HG03108 (cell line): ENCODE measurements at regions not wholly inside any gene's neighbourhood (a gene's known extent, or its start where the extent isn't known, plus 50 kb on each side); places are given as distances from the start of the nearest gene placed in this dataset.
A peak's percentile ranks its signal among the peaks of the same experiment; 100 is the strongest.

Experiments used
- ATAC-seq: cut with Tn5 transposase; IDR thresholded peaks from one replicate; pipeline ENCODE4 v1.9.1; 2021; ENCODE audit warnings: moderate library complexity; ENCODE audit not compliant: unreplicated experiment

- ATAC-seq = no peak
Measured at GRCh38 chr12:65596514-65597091, 227.7 kb upstream of the HMGA2 start.

- ATAC-seq = no peak
Measured at GRCh38 chr12:65597527-65597926, 226.8 kb upstream of the HMGA2 start.

- ATAC-seq = no peak
Measured at GRCh38 chr12:65598688-65599087, 225.6 kb upstream of the HMGA2 start.

GRCh38 chr12:65602253-65602609 is 222.1 kb upstream of the HMGA2 start:
- ATAC-seq = no peak

DNA sequence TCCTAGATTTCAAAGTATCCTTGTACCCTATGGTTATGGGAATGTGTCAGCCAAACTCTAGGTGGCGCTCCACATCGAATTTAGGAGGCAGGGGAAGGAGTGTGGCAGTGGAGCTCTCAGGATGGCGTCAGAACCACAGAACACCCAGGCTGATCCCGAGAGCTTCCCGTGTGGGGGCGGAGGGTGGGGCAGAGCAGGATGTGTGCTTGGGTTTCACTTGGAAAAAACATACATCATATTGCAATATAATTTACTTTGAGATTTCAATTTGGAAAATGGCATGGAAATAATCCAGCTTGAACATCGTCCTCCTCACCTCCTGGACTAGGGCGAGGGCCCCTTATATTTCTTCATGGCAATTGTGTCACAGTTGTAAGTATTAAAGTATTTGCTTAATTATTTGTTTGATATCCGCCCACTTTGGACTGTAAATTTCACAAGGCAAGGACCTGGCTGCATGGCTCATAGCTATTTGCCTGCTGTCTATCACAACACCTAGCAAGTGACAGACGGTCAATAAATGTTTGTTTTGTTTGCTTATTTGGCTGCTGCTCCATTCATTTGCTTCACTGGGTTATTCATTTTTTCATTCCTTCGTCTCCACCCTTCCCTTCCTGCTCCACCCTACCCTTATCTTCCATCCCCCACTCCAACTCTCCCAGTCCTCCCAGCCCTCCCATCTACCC is 221.5 kb upstream of the HMGA2 start:
- peak; percentile 56 for ATAC-seq

GRCh38 chr12:65603438-65604351 is 220.6 kb upstream of the HMGA2 start:
- no peak for ATAC-seq

DNA sequence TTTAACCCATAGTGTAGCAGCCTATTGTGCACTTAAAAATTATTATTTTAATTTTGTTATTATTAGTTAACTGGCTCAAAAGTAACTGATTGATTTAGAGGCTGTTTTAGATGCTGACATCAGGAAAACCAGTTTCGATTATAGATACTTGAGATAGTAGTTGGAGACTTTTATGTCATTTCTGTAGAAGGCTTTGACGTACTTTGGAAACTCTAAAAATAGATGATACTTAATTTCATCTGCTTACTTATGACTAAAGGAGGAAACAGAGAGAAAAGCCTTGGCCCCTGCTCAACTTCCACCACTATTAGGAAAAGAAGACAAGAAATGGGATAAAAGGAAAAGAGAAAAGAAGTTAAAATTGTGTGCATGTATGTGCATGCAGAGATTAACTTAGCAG is 219.3 kb upstream of the HMGA2 start:
- no peak for ATAC-seq

DNA sequence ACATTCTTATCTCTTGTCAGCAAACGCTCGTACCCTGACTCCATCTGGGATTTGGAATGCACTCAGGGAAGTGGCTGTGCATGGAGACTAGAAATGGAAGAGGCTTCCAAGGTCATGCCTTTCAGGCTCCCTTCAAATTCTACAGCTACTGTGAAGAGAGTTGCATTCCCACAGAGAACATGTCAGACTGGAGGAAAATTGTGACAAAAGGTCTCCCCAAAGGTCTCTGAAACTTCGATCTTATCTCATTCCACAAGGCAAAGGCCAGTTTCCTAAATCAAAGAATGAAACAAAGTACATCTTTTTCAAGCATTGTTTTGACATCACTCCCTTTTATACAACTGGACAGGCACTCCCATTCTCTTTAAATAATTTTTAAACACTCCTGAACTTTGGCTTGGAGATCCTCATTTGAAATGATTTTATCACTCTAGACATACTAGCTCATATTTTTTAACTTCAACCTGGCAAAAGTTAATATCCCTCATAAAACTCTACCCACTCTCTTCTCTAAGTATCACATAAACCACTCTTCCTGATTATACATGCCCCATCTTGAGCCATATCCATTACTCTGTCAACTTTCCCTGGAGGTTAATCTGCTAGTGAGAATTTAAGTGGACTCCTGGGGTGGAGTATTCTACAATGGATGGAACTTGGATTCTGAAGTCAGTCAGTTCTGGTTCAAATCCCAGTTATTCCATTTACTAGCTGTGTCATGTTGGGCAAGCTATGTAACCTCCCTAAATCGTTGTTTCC is 218.1 kb upstream of the HMGA2 start:
- ATAC-seq = no peak

DNA sequence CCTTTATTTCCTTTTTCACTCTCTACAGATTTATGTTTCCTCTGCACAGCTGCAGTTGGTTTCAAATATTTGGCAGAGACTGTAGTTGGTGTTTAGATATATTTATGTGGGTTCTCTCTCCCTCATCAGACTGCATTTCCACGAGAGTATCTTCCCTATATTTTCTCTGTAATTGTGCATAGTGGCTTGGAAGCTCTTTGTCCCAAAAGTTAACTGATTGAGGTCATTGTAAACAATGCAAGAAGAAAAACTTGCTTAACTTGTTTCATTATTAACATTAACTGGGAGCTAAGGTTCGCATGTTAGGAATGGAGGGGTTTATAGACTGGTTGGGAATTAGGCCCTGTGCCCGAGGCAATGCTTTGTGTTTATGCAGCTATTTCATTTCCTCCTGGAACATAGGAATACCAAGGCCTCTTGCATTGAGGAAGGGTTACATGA is 216.9 kb upstream of the HMGA2 start:
- ATAC-seq = no peak

DNA sequence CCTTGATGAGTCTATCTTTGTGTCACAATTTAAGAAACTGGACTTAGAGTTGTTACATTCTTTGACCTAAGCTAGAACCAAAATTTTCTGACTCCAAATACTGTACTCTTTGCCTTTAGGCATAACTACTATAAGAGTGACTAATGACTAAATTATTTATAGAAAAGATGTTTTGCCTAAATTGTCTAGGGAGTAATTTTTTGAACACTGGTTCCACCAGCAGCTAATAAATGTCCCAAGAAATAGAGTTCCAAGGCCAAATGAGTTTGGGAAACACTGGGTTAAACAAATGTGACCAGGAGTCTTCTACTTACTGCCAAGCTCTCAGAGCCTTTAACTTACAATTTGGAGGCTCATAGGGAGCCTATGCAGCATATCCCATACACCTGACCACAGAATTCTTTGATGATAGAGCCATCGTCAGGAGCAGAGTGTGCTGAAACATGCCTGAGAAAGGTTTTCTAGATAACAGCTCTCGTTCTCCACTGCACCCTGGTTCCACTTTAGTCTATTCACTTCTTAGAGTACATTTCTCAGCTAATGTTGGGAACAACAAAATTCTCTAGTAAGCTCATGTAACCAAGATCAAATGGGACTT is 215.9 kb upstream of the HMGA2 start:
- no peak for ATAC-seq

DNA sequence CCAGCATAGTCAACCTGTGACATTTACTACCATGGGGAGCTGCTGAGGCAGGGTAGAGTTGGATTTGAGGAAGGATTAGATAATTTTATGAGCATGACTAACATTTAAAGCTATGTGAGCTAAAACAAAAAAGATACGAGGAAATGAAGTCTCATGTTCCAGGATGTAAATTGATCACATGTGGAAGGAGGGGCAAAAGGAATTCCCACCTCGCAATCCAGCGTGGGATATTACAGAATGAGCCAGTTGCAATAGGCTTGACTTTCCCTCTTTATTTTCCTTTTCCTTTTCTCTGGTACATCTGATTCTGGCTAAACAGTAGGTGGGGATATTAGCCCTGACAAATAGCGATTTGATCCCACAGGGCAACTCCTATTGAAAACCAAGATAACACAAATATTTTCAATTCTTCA is 214.9 kb upstream of the HMGA2 start:
- no peak for ATAC-seq

- ATAC-seq = no peak
Measured at GRCh38 chr12:65611396-65611795, 212.9 kb upstream of the HMGA2 start.

DNA sequence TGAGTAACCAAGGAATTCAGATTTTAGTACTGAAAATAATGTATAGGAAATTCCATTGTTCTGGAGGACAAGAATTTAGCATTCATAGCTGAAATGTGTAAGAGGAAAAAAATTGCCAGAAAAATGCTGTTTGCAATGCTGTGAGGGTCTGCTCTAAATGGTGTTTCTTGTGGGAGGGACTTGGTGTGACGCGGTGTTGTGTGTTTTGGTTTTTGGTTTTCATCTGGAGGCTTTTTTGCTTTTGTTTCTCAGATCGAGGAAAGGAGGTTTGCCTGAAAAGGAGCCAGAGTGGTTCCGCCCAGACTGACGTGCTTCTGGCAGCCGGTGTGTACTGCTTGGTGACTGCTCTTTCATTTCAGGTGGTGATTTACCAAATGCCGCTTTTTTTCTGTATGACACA is 211.8 kb upstream of the HMGA2 start:
- ATAC-seq = no peak

GRCh38 chr12:65613692-65614091 is 210.6 kb upstream of the HMGA2 start:
- ATAC-seq = no peak

DNA sequence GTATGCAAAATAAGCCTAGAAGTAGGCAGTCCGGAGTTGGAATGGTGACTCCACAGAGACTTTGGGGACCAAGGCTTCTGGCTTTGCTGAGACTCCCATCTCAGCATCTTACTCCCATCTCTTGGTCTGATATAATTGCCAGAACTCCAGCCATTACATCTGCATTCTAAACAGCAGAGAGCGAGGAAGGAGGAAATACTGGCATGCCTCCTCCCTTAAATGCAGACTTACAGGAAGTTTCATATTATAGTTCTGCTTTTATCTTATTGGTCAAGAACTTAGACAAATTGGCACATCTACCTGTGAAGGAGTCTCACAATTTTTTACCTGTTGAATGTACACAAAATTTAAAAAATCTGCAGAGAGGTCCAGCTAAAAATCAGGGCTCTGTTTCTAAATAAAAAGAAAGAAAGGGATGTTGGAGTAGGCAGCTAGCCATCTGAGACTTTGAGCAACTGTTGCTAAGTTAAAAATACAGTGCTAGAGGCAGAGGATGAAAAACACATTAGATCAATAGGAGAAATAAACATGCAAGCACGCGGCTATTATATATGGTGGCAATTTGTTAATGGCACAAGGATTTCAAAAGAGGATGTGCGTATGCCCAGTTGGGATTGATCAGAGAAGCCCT is 209.9 kb upstream of the HMGA2 start:
- no peak for ATAC-seq

- no peak for ATAC-seq
Measured at GRCh38 chr12:65615118-65615517, 209.2 kb upstream of the HMGA2 start.

DNA sequence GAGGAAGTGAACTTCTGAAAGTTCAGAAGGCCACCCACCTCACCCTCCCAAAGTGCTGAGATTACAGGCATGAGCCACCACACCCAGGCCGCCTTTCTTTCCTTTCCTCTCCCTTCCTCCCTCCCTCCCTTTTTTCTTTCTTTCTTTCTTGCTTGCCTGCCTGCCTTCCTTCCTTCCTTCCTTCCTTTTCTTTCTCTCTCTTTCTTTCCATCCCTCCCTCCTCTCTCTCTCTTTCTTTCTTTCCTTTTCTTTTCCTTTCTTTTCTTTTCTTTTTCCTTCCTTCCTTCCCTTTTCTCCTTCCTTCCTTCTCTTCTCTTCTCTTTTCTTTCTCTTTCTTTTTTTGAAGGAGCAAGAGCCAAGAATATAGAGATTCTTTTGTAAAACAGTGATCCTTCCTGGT is 208.3 kb upstream of the HMGA2 start:
- ATAC-seq = no peak

- ATAC-seq = no peak
Measured at GRCh38 chr12:65618588-65618987, 205.7 kb upstream of the HMGA2 start.

- no peak for ATAC-seq
Measured at GRCh38 chr12:65619018-65619417, 205.3 kb upstream of the HMGA2 start.

- ATAC-seq = no peak
Measured at GRCh38 chr12:65620046-65620445, 204.2 kb upstream of the HMGA2 start.
